ENCODE measurements at regions not wholly inside any gene's neighbourhood (a gene's known extent, or its start where the extent isn't known, plus 50 kb on each side); places are given as distances from the start of the nearest gene placed in this dataset.
"Not testable (repeated sequence)": the region's sequence is repeated elsewhere in the genome, so short reads cannot be mapped to it uniquely, and the experiment has no call there.

DNA sequence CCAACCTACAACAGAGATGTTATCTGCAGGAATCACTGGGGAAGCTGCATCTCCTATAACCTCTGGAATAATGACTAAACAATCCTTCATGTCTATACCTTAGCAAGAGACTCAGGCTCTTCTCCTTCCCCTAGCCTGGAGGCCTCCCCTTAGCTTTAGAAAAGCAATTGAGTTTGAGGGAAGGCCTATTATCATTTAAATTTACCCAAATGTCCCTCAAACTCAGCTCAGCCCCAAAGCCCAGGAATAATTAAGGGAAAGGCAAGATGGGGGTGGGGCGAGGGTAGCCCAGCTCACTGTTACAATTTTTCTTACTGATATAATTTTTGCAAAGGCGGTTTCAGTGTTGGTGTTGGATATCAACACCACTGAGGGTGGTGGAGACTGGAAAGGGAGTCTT, 151.4 kb upstream of the EEA1 start:
- DNase-seq = no peak

DNA sequence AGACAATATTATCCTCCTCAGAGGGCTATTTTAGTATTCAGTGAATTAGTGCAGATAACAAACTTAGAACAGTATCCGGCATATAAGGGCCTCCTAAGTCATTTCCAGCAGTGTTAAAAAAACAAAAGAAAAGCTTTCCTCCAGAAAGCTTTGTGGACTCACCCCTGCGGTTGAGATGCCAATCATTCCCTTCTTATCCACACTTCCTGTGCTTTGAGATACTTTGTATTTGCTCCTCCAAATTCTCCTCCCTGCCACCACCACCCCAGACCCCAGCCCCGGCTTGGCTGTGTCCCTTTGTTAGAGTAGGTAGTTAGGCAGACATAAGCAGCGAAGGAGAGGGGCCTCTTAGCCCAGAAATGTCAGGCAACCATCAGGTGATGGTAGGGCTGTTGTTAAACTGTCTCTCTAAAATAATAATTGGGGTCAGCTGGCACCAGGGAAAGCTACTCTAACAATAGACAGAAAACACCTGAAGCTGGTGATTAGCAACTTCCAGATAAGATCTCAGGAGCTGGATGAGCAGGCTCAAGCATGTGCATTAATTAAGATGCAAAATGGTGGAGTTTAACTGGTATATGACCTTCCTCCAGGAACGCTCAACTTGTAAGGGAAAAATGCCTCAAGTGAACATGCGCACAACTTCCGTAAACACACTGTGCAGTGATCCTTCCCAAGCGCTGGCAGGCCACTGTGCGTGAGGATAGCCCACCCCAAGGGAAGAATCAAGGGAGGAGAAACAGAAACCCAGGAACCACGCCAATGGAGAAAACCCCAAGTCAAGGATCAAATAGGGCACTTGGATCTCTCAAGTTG, 152.1 kb upstream of the EEA1 start:
- DNase-seq = no peak

DNA sequence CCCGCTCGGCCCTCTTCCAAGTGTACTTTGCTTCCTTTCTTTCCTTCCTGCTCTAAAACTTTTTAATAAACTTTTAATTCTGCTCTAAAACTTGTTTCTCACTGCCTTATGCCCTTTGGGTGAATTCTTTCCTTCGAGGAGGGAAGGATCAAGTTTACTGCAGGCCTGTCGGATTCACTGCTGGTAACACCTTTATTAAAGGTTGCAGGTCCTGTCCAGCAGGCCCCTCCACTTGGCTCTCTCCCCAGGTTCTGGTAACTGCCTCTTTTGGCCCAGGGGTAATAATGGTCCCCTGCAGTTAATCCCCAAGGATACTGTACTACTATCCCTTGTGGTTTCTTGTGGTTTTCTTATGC, 152.7 kb upstream of the EEA1 start:
- no peak for DNase-seq

DNA sequence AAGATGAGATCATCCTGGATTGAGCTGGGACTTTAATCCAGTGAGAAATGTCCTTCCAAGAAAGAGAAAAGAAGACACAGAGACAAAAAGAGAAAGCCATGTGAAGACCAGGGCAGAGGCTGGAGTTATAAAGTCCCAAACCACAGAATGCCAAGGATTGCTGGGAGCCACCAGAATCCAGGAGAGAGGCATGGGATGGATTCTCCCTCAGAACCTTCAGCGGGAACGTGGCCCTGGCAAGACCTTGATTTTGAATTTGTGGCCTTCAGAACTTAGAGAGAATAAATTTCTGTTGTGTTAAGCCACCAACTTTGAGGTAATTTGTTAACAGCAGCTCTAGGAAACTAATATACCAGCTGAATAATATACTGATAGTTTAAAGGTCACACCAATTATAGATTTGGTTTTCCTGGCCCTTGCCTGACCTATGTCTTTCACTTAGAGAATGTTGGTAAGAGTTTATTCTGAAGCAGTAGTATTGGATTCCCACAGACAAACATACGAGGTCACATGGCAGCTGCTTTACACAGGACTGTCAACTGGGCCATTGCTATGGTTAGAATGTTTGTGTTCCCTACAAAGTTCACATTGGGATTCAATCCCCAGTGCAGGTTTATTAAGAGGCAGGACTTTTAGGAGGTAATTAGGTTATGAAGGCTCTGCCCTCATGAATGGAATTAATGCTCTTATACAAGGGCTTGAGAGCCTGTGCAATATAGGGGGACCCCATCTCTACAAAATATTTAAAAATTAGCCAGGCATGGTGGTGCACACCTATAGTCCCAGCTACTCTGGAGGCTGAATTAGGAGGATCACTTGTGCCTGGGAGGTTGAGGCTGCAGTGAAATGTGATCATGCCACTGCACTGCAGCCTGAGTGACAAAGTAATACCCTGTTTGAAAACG, 156.5 kb upstream of the EEA1 start:
- DNase-seq = no peak

DNA sequence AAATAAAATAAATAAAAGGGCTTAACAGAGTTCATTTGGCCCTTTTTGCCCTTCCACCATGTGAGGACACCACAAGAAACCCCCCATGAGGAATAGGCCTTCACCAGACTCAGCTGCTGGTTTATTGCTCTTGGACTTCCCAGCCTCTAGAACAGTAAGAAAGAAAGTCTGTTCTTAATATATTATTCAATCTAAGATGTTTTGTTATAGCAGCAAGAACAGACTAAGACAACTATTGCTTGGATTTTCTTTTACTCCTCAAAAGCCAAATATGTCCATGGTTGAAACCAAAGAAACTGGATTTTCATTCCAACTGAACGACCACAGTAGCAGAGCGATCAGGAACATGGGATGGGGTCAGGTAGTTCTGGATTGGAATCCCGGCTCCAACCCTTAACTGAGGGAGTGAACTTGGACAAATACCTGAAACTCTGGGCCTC, 157.2 kb upstream of the EEA1 start:
- no peak for DNase-seq

DNA sequence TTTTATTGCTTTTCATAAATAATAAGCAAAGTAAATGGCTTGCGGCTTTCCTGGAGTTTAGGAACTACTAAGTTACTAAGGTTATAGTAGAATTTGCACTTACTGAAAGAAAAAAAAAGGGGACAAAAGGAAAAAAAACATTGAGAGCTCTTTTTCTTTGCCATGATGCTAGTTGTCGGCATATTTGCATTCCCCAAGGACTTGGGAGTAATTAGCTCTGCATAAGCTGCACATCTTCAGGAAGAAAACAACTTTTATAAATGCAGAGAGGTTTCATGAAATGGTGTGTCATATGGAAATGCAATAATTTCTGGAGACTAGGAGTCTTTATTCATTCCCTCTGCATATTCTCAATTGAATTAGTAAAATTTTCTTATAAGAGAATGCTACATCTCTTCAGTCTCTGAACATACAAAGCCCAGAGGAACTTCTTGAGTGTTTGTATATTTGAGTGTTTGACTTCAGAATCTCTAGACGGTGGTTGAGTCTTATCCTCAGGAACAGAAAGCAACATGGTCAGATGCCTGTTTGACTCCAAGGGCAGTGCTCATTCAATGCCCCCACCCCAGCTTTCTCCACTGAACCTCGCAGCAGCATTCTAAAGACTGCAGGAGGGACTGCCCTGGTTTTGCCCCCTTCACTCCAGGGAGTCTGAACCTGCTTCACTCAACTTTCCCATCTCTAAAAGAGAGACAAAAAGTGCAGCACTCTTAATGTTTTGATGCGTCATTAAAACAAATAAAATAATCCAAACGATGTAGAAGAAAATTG, 158.9 kb upstream of the EEA1 start:
- no peak for DNase-seq

DNA sequence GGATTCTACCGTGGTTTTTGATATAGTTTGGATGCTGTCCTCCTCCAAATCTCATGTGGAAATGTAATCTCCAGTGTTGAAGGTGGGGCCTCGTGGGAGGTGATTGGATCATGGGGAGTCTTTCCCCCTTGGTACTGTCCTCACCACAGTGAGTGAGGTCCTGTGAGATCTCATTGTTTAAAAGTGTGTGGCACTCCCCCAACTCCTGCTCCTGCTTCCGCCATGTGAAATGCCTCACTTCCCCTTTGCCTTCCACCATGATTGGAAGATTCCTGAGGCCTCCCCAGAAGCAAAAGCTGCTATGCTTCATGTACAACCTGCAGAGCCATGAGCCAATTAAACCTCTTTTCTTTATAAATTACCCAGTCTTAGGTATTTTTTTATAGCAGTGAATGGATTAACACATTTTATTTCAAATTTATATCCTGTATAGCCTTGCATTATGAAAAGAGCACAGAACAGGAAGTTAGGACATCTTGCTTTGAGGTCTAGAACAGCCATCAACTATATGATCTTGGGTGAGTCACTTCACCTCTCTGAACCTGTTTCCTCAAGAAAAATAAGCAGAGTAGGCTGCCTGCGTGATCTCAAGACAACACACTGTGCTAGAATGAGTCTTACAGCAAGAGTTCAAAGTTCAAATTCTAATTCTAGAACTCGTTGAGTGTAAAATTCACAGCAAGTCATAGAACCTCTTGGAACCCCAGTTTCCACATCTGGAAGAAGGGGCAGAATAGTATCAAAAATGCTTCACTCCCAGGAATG, 160.9 kb upstream of the EEA1 start:
- DNase-seq = no peak

DNA sequence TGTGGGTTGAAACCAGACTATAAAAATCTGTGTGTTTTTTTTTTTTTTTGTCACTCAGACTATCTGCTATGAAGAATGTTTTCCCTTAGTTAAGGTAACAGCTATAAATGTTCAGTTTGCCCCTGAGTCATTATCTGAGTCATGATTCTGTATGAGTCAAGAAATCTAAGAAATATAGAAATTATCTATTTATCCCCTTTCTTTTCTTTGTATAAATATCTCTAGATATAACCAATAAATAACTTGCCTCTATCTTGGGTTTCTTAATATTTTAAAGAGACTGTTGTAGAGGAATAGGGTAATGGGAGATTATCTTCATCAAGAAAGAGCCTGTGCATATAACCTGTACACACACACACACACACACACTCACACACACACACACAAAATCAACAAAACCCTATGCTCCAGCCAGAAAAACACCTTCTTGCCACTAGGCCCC, 161.7 kb upstream of the EEA1 start:
- DNase-seq = no peak

DNA sequence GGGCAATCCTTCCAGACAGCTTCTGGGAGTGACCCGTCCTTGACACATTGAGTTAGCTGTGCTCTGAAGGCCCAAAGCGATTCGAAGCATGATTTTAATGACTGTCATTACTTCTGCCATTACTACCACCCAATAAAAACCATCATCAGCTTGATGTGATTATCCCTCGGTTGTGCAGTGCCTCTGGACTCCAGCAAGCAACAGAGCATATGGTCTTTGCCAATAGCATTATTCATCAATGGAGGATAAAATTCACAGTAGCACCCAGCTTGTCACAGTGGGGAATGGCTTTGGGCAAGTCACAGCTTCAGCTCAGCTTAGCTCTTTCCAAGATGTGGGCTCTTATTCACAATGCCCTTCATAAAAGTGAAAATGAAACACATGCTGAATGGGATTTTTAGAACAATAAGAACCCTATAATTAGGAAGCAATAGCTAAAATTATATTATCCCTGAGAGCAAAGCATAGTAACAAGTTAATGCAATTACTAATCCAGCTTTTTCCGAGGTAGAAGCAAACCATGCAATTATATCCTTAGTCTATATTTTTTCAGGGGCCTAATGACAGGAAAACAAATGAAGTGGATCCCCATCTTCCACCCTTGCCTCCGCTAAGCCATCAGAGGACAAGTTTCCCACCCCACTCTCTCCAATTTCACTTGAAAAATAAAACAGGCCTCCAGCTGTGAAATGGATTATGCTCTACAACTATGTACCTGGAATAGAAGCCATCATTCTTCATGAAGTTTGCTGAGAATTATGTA, 163.0 kb upstream of the EEA1 start:
- no peak for DNase-seq

DNA sequence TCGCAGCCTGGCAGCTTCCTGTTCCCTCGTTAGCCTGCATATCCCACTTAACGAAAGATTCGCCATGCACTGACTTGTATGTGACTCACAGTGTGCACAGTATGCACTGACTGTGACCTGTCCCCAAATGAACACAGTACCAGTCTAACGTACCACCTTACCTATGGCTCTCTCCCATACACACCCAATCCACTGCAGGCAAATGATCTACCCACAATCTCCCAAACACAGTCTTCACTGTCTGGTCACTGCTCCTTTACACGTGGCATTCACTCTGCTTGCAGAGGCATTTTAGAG, 163.5 kb upstream of the EEA1 start:
- DNase-seq = no peak

DNA sequence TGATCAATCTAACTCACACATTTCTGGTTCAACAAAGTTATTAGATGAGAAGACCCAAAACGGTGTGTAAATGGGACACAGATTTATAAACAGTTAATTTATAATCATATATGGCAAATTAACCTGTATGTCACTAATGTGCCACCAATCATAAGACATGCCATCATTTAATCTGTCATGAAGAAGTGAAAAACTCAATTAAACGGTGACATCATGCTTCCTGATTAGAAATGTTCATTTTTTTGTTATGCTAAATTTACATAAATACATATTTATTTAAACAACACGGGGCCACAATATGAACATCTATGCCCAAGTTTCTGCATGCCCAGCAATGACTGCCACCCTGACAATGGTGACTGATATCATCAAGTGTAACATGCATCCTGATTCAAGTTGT, 164.1 kb upstream of the EEA1 start:
- no peak for DNase-seq

DNA sequence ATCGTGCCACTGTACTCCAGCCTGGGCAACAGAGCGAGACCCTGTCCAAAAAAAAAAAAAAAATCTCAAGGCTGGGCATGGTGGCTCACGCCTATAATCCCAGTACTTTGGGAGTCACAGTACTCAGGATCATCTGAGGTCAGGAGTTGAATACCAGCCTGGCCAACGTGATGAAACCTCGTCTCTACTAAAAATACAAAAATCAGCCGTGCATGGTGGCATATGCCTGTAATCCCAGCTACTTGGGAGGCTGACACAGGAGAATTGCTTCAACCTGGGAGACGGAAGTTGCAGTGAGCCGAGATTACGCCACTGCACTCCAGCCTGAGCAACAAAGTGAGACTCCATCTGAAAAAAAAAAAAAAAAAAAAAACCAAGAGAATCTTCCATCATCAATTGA, 165.1 kb upstream of the EEA1 start:
- DNase-seq = not testable (repeated sequence)

DNA sequence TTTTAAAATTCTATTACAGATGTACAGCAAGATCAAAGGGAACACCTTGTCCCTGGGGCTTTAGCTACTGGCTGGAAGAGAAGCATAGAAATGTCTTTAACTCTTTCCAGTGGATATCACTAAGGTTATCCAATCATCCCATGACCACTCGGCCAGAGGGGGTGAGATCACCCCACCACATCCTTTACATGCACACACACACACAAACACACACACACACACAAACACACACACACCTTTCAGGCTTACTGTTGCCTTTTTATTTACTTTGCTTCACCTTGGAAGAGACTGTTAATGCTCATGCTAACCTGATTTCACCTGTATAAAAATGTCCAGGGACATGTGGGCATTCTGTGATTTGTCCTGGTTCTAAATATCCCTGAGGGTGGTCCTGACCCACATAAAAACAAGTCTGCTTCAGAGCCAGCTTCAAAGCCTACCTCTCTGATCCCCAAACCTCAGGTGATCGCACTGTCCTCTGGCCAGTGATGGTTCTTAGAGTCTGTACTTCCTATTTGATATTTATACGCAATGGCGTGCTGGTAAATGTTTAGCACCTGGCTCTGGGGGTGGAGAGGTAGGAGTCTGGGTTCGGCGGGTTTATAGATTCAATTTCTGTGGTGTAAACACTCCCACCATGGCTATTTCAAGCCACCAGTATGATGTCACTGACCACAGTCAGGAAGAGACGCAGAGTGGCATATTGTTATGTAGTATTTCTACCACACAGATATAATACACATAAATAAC, 166.1 kb upstream of the EEA1 start:
- no peak for DNase-seq

DNA sequence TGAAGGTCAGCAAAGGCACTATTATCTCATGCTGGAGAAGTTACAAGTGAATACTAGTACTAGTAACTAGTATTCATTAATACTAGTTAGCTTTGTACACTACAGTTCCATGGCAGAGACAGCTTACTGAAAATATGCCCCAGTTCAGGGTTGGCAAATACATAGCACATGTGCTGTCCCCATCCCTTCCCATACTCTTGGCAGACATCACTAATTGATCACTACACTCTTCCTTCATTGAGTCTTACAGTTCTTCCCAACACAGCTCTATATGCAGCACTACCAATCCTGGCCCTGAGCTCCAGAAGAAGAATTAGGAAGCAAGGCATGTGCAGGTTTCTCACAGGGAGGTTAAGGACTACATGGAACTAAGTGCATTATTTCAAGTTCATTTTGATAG, 168.3 kb upstream of the EEA1 start:
- no peak for DNase-seq

DNA sequence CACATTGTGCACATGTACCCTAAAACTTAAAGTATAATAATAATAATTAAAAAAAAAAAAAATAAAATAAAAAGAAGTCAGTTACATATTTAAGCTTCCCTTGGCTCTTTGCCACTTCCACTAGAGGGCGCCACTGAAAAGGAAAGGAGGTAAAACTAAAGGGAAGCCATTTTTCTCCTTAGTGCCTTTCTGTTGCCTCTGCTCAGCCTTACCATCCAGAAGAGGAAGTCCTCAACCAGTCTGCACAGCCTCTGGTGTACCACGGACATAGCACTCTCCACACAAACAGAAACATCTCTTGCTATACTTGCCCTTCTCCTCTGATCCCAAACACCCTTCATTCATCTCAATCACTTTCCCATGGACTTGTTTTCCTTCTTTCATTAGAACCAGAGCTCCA, 169.0 kb upstream of the EEA1 start:
- peak; percentile 47 for DNase-seq

DNA sequence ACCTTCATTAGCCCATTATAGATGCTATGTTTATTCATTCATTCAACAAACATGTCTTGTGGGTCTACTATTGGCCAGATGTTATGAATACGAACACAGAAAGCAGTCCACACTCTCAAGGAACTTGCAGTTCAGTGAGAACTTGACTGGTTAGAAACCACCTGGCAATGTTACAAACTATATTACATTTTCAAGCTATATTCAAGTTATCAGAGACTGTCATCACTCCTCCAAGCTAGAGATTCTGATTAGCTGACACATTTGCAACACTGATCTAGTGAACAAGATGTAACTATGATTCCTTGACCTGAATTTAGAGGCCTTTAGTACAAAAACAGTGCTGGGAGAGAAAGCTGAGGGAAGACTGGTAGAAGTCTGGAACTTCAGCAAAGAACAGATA, 170.7 kb upstream of the EEA1 start:
- no peak for DNase-seq

DNA sequence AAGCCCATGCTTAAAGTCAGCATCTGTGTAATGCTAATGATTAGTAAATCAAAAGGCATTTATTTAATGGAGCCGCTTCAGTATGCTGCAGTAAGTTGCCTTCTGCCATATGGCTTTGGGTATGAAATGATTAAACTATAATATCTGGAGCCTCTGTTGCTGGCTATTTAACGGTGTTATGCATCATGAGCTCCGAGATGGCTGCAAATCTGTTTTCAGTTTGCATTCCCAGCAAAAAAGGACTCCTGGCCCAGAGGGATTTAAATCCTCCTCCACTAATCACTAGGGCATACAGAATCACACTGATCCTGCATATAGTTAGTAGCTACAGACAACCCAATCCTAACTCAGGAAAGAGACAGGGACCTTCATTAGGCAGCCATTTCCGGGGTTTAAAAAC, 171.5 kb upstream of the EEA1 start:
- DNase-seq = no peak

DNA sequence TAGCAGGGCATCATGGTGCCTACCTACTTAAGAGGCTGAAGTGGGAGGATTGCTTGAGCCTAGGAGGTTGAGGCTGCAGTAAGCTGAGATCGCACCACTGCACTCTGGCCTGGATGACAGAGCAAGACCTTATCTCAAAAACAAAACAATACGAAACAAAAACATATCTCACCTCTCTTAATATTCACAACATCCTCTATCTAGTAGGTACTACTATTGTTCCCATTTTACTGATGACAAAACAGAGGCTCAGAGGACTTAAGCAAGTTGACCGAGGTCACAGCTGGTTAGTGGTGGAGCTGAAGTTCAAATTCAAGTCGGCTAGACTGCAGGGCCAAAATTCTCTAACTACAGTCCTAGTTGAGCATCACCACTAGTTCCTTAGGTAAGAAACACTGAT, 172.3 kb upstream of the EEA1 start:
- DNase-seq = no peak

DNA sequence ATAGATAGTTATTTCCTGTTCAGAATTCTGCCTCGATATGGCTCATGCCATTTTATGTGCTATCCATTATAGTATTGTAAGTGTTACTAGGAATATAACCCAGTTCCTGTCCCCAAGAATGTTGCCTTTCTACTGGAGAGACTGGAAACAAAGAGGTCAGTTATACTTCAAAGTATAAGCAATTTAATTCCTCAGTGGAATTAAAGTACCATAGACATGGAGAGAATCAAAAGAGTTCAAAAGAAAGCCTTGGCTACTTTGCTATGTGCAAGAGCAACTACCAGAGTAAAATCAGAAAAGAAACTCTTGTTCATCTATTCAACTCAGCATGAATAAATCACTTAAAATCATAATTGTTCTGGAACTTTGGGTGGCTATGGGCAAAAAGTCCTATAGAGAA, 173.2 kb upstream of the EEA1 start:
- no peak for DNase-seq

DNA sequence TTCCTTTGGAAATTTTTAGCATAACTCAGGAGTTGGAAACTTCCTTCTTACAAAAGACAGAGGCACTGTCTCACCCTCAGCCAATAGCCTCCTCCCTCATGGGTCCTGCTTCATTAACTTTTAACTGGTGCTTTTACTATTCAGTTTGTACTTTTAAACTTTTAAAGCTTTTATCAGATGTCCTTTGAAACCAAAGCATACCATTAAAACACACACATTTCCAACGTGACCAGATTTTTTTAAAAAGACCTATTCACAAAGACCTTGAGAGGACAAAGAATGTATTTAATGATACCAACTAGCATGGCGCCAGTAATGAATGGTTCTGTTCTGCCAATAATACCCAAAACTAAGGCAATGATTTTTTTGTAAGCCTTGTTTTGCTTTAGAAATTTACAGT, 173.6 kb upstream of the EEA1 start:
- no peak for DNase-seq

Data from muscle of arm (tissue), 1 donor.